CD8-positive, alpha-beta memory T cell (primary cell): ENCODE measurements at regions not wholly inside any gene's neighbourhood (a gene's known extent, or its start where the extent isn't known, plus 50 kb on each side); places are given as distances from the start of the nearest gene placed in this dataset.
A peak's percentile ranks its signal among the peaks of the same experiment; 100 is the strongest.

Source experiments
- CTCF ChIA-PET: fragments of 350-600 bp; sonication (Branson Sonifier 250); formaldehyde crosslinking; loops from one replicate; lab custom pipeline; 2021; ENCODE audit warnings: antibody characterized with exemption; lab: Charles Lee
- POLR2A ChIA-PET: fragments of 350-600 bp; sonication (Branson Sonifier 250); formaldehyde crosslinking; loops from one replicate; lab custom pipeline; 2021; ENCODE audit warnings: antibody characterized with exemption; lab: Charles Lee
- DNase-seq, 5 donors: peaks; one replicate each; pipeline versions ENCODE4 v3.0.0 to v3.0.0-alpha.2; 2020 to 2022; ENCODE audit warnings: mixed read lengths in 1 of 5
- H3K27ac ChIP-seq: one replicate; pipeline ENCODE4 v1.7.0; 2013; ENCODE audit warnings: low read depth, mild to moderate bottlenecking, low read length, moderate library complexity
- H3K27me3 ChIP-seq: 2 replicates; pipeline ENCODE4 v1.7.0; 2013; ENCODE audit warnings: low read length, mild to moderate bottlenecking; ENCODE audit not compliant: insufficient read depth, poor library complexity, severe bottlenecking
- H3K36me3 ChIP-seq: 2 replicates; pipeline ENCODE4 v1.7.0; 2013; ENCODE audit warnings: mild to moderate bottlenecking, low read length, moderate library complexity; ENCODE audit not compliant: insufficient read depth
- H3K4me1 ChIP-seq: 2 replicates; pipeline ENCODE4 v1.7.0; 2013; ENCODE audit warnings: mild to moderate bottlenecking, low read length, moderate library complexity; ENCODE audit not compliant: insufficient read depth
- H3K4me3 ChIP-seq: 2 replicates; pipeline ENCODE4 v1.7.0; 2013; ENCODE audit warnings: mild to moderate bottlenecking, low read length
- H3K9me3 ChIP-seq: 2 replicates; pipeline ENCODE4 v1.7.0; 2013; ENCODE audit warnings: mild to moderate bottlenecking, low read length
- H3K27ac Mint-ChIP-seq, 8 donors: one replicate each; pipeline ENCODE4 v1.8.0; 2020 to 2021; ENCODE audit warnings: mixed read lengths in 8 of 8, mild to moderate bottlenecking in 6 of 8, inconsistent platforms in 3 of 8, moderate library complexity in 3 of 8
- H3K27me3 Mint-ChIP-seq, 2 donors: one replicate each; pipeline ENCODE4 v1.8.0; 2020 to 2021; ENCODE audit warnings: mixed read lengths in 2 of 2, mild to moderate bottlenecking in 1 of 2, moderate library complexity in 1 of 2
- H3K36me3 Mint-ChIP-seq, 3 donors: one replicate each; pipeline ENCODE4 v1.8.0; 2020 to 2021; ENCODE audit warnings: mixed read lengths in 3 of 3, inconsistent platforms in 1 of 3, mild to moderate bottlenecking in 1 of 3
- H3K4me1 Mint-ChIP-seq, 3 donors: one replicate each; pipeline ENCODE4 v1.8.0; 2020 to 2021; ENCODE audit warnings: mixed read lengths in 3 of 3, inconsistent platforms in 1 of 3, mild to moderate bottlenecking in 1 of 3
- H3K4me3 Mint-ChIP-seq, 7 donors: one replicate each; pipeline ENCODE4 v1.8.0; 2020 to 2021; ENCODE audit warnings: mixed read lengths in 7 of 7, mild to moderate bottlenecking in 6 of 7, moderate library complexity in 4 of 7, inconsistent platforms in 2 of 7
- H3K9me3 Mint-ChIP-seq, 5 donors: one replicate each; pipeline ENCODE4 v1.8.0; 2020 to 2022; ENCODE audit warnings: mixed read lengths in 5 of 5, mild to moderate bottlenecking in 3 of 5, moderate library complexity in 2 of 5, inconsistent platforms in 1 of 5

GRCh38 chr6:109304284-109305015, 77.8 kb downstream of the CD164 start:
- H3K4me3 Mint-ChIP-seq: no peak overlapping the region
- POLR2A ChIA-PET: no interaction called here

DNA sequence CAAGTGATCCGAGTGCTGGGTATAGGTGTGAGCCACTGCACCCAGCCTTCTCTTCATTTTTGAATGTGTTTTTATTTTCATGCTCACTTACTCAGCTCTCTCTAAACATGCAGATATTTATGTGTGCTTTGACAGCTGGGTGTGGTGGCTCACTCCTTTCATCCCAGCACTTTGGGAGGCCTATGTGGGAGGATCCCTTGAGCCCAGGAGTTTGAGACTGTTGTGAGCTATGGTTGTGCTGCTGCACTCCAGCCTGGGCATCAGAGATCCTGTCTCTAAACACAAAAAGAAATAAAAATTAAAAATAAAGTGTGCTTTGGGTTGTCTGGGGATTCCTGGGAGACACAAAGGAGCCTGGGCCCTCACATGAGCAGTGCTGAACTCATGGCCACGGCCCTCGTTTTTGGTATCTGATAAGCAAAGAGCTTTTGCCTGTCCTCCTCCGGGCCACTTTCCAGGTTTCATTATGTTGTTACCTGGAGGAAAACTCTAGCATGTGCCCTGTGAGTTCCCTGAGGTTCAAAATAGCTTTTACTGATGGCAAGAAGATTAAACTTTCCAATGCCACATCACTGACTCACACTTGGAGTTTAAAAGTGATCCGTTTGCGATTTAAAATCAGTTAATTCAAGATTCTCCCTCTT, 78.5 kb downstream of the CD164 start:
- ChIA-PET CTCF (no interaction called here), POLR2A (no interaction called here)

More at GRCh38 chr6:109304284-109305015, 77.8 kb downstream of the CD164 start:
- H3K4me1 Mint-ChIP-seq: peaks cover 0 to 4% (median 0%) of the 10 kb centered on the region in 3 donors
- H3K36me3 Mint-ChIP-seq: no peaks in the 10 kb centered on the region
- Histone ChIP-seq H3K27me3 (no peaks in the 10 kb centered on the region), H3K4me1 (no peaks in the 10 kb centered on the region), H3K36me3 (no peaks in the 10 kb centered on the region), H3K4me3 (no peak overlapping the region), H3K27ac (peak overlapping the region; percentile 68), H3K9me3 (no peaks in the 10 kb centered on the region)
- H3K27ac Mint-ChIP-seq: peak overlapping the region in 1 of 8 donors; percentile 52
- CTCF ChIA-PET: no interaction called here
- peaks cover 4% of the 10 kb centered on the region in 2 donors for H3K27me3 Mint-ChIP-seq
- no peaks in the 10 kb centered on the region for H3K9me3 Mint-ChIP-seq
- DNase-seq: no peak

DNA sequence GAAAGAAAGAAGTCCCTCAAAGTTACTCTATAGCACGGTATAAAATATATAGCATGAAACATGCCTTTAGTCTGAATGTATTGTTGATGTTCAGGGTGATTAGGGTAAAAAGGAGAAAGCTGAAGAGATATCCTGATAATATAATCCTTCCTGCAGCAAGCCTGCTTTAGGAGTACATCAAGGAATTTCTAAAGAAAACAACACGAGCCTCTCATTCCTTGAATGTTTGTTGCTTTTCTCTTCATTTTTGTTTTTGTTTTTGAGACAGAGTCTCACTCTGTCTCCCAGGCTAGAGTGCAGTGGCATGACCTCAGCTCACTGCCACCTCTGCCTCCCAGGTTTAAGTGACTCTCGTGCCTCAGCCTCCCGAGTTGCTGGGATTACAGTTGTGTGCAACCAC, 79.1 kb downstream of the CD164 start:
- Mint-ChIP-seq H3K4me1 (peaks cover 0 to 4% (median 0%) of the 10 kb centered on the region in 3 donors), H3K36me3 (no peaks in the 10 kb centered on the region), H3K27ac (no peak overlapping the region), H3K9me3 (no peaks in the 10 kb centered on the region), H3K27me3 (peaks cover 4% of the 10 kb centered on the region in 2 donors), H3K4me3 (no peak overlapping the region)
- Histone ChIP-seq H3K9me3 (no peaks in the 10 kb centered on the region), H3K4me3 (no peak overlapping the region), H3K27me3 (no peaks in the 10 kb centered on the region), H3K27ac (peak overlapping the region; percentile 68), H3K36me3 (no peaks in the 10 kb centered on the region), H3K4me1 (no peaks in the 10 kb centered on the region)
- POLR2A ChIA-PET: no interaction called here
- no peak for DNase-seq
- CTCF ChIA-PET: no interaction called here

More for the DNA sequence above, 78.5 kb downstream of the CD164 start:
- H3K36me3 ChIP-seq: no peaks in the 10 kb centered on the region
- no peaks in the 10 kb centered on the region for H3K9me3 Mint-ChIP-seq
- H3K4me1 ChIP-seq: no peaks in the 10 kb centered on the region
- DNase-seq: no peak
- peaks cover 0 to 4% (median 0%) of the 10 kb centered on the region in 3 donors for H3K4me1 Mint-ChIP-seq
- H3K27ac Mint-ChIP-seq: no peak overlapping the region
- H3K4me3 ChIP-seq: no peak overlapping the region
- peaks cover 4% of the 10 kb centered on the region in 2 donors for H3K27me3 Mint-ChIP-seq
- no peak overlapping the region for H3K4me3 Mint-ChIP-seq
- H3K36me3 Mint-ChIP-seq: no peaks in the 10 kb centered on the region
- no peaks in the 10 kb centered on the region for H3K9me3 ChIP-seq
- peak overlapping the region; percentile 68 for H3K27ac ChIP-seq
- H3K27me3 ChIP-seq: no peaks in the 10 kb centered on the region

DNA sequence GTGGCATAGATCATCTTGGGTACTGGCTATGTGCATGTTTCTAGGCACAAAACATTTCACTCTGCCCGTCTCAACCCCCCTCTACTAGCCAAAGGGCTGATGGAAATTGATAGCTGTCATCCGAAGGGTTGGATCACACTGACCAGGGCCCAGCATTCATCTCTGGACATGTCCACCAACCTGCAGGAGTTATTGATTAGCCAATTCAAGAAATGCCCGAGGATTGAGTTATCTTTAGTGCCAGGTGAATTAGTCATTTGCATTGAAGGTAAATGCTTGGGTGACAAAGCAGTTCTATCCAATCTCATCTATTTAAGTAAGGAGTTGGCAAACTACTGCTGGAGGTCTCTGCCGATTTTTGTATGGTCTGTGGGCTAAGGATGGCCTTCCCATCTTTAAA, 80.1 kb downstream of the CD164 start:
- no peak overlapping the region for H3K4me3 Mint-ChIP-seq
- DNase-seq: no peak
- H3K27ac ChIP-seq: no peak overlapping the region
- H3K4me1 ChIP-seq: no peaks in the 10 kb centered on the region
- H3K4me1 Mint-ChIP-seq: peaks cover 0 to 4% (median 0%) of the 10 kb centered on the region in 3 donors
- no peaks in the 10 kb centered on the region for H3K36me3 Mint-ChIP-seq
- H3K36me3 ChIP-seq: no peaks in the 10 kb centered on the region
- no peak overlapping the region for H3K4me3 ChIP-seq
- CTCF ChIA-PET: no interaction called here
- no peaks in the 10 kb centered on the region for H3K27me3 ChIP-seq
- no peaks in the 10 kb centered on the region for H3K9me3 Mint-ChIP-seq
- POLR2A ChIA-PET: no interaction called here
- no peaks in the 10 kb centered on the region for H3K9me3 ChIP-seq
- H3K27ac Mint-ChIP-seq: no peak overlapping the region
- peaks cover 4% of the 10 kb centered on the region in 2 donors for H3K27me3 Mint-ChIP-seq

DNA sequence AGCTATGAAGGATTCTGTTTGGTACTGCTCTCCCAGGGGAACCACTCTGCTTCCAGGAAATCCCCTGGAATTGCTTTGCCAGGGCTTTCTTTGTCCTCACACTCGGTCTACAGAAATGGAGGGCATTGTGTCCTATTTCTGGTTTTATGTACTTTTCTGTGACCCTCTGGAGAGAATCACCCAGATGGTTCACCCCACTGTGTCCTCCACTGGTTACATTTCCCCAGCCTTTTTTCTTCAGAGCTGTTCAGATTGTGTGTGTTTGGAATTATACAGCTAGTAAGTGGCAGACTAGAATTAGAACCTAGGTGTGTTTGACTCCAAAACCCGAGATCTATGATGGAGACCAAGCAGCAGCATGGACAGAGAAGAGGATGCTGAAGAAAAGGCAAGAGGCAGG, 80.8 kb downstream of the CD164 start:
- Mint-ChIP-seq H3K4me1 (peaks cover 0 to 4% (median 0%) of the 10 kb centered on the region in 3 donors), H3K9me3 (no peaks in the 10 kb centered on the region), H3K27me3 (peaks cover 4 to 6% of the 10 kb centered on the region in 2 donors), H3K36me3 (no peaks in the 10 kb centered on the region), H3K4me3 (no peak overlapping the region), H3K27ac (no peak overlapping the region)
- POLR2A ChIA-PET: no interaction called here
- no peak for DNase-seq
- H3K27me3 ChIP-seq: no peaks in the 10 kb centered on the region
- no peaks in the 10 kb centered on the region for H3K36me3 ChIP-seq
- H3K4me1 ChIP-seq: no peaks in the 10 kb centered on the region
- no peak overlapping the region for H3K4me3 ChIP-seq
- H3K9me3 ChIP-seq: no peaks in the 10 kb centered on the region
- no peak overlapping the region for H3K27ac ChIP-seq
- CTCF ChIA-PET: no interaction called here

DNA sequence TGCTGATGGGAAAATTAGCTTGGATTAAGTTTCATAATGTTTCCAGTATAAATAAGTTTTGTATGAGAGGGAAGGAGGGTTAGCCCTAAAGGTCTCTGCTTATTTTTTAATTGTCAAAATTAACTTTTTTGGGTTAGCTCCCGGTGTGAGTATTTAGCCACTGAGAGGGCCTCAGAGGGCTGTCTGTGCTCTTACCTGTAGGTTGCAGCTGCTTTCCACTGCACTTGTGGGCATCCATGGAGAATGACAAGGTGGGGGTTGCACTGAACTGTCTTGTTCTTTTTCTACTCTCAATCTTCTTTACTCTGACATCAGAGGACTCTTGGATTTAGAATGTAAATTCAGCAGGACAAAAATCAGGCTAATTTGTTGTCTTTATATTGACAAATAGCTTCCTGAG, 81.4 kb downstream of the CD164 start:
- Histone ChIP-seq H3K27ac (no peak overlapping the region), H3K9me3 (no peaks in the 10 kb centered on the region), H3K27me3 (no peaks in the 10 kb centered on the region), H3K4me1 (no peaks in the 10 kb centered on the region), H3K36me3 (no peaks in the 10 kb centered on the region), H3K4me3 (no peak overlapping the region)
- Mint-ChIP-seq H3K9me3 (no peaks in the 10 kb centered on the region), H3K36me3 (no peaks in the 10 kb centered on the region), H3K27me3 (peaks cover 4% of the 10 kb centered on the region in 2 donors), H3K4me1 (peaks cover 0 to 4% (median 0%) of the 10 kb centered on the region in 3 donors), H3K27ac (no peak overlapping the region), H3K4me3 (no peak overlapping the region)
- DNase-seq: no peak
- ChIA-PET CTCF (interaction anchor here (0.6 kb wide), 1 partner anchor 105 kb away, joined by 3 read pairs; no protein-coding TSS in a partner anchor), POLR2A (no interaction called here)

DNA sequence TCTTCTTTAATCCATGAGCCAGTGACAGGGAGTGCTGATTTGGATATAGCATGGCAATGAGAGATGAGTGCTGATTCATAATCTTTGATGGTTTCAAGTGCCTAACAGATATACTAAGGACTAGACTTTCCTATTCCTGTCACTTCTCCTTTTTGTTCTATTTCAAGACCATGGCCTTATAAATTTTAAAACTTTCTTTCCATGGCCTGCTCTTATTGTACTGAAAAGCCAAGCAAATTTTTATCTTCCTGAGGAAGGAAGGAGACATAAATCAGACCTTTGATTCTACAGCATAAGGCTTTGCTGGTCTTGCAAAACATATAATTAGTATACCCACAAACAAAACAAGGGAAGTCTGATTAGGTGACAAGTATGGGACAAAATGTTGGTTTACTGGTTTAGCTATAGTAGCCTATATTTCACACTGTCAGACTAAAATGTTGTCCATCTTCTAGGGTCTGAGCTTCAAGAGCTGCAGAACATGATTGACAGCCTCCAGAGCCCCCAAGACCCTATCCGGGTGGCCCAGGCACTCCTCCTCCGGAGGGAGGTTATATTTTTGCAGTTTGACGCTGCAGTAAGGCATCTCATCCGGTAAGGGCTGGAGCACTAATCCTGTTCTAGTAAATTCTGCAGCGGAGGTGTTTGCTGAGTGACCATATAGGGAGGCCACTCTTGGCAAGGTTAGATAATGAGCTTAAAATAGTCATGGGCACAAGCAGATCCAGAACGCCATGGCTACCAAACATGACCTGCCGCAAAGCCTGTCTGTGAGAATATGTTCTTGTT, 82.3 kb downstream of the CD164 start:
- H3K27ac ChIP-seq: no peak overlapping the region
- no peaks in the 10 kb centered on the region for H3K9me3 ChIP-seq
- H3K4me1 ChIP-seq: no peaks in the 10 kb centered on the region
- H3K4me1 Mint-ChIP-seq: peaks cover 0 to 4% (median 0%) of the 10 kb centered on the region in 3 donors
- no peak overlapping the region for H3K4me3 Mint-ChIP-seq
- no peaks in the 10 kb centered on the region for H3K36me3 ChIP-seq
- POLR2A ChIA-PET: no interaction called here
- no peaks in the 10 kb centered on the region for H3K36me3 Mint-ChIP-seq
- H3K27ac Mint-ChIP-seq: peak overlapping the region in 1 of 8 donors; percentile 22
- no peak for DNase-seq
- no peaks in the 10 kb centered on the region for H3K9me3 Mint-ChIP-seq
- no peaks in the 10 kb centered on the region for H3K27me3 ChIP-seq
- peaks cover 4% of the 10 kb centered on the region in 2 donors for H3K27me3 Mint-ChIP-seq
- CTCF ChIA-PET: no interaction called here
- no peak overlapping the region for H3K4me3 ChIP-seq

DNA sequence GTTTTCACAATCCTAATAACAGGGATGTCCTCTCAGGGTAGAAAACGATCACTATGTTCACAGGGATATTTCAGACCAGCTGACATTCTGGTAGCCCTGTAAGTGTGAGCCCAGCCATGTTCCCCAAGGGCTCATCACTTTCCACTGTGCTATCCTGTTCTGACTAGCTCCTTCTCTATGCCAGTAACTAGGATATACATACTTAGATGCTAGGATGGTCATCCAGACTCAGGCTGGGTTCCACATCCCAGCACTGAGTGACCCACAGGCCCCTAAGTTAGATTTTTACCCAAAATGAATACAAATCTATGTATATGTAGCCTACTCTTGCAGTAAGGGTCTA, 83.0 kb downstream of the CD164 start:
- no peak for DNase-seq
- no peak overlapping the region for H3K4me3 ChIP-seq
- Mint-ChIP-seq H3K27me3 (peaks cover 4% of the 10 kb centered on the region in 2 donors), H3K4me1 (peaks cover 0 to 3% (median 0%) of the 10 kb centered on the region in 3 donors), H3K27ac (no peak overlapping the region), H3K36me3 (no peaks in the 10 kb centered on the region), H3K4me3 (no peak overlapping the region), H3K9me3 (no peaks in the 10 kb centered on the region)
- H3K36me3 ChIP-seq: no peaks in the 10 kb centered on the region
- H3K27me3 ChIP-seq: no peaks in the 10 kb centered on the region
- POLR2A ChIA-PET: no interaction called here
- CTCF ChIA-PET: no interaction called here
- no peak overlapping the region for H3K27ac ChIP-seq
- no peaks in the 10 kb centered on the region for H3K4me1 ChIP-seq
- no peaks in the 10 kb centered on the region for H3K9me3 ChIP-seq
